HG02943 (cell line): ENCODE measurements at regions not wholly inside any gene's neighbourhood (a gene's known extent, or its start where the extent isn't known, plus 50 kb on each side); places are given as distances from the start of the nearest gene placed in this dataset.
"Not testable (repeated sequence)": the region's sequence is repeated elsewhere in the genome, so short reads cannot be mapped to it uniquely, and the experiment has no call there.

ENCODE experiments used
- ATAC-seq: cut with Tn5 transposase; IDR thresholded peaks from one replicate; pipeline ENCODE4 v1.9.1; 2021; ENCODE audit warnings: mild to moderate bottlenecking, low read depth, moderate library complexity; ENCODE audit not compliant: unreplicated experiment

GRCh38 chr5:143594902-143595818 is 191.7 kb upstream of the NR3C1 start:
- ATAC-seq = no peak

GRCh38 chr5:143593723-143594122 is 190.2 kb upstream of the NR3C1 start:
- ATAC-seq = no peak

- peak; percentile 63 for ATAC-seq
These were observed 189.2 kb upstream of the NR3C1 start for GRCh38 chr5:143592648-143593047.

- no peak for ATAC-seq
These were observed 185.6 kb upstream of the NR3C1 start for GRCh38 chr5:143588933-143589662.

- not testable (repeated sequence) for ATAC-seq
These were observed 184.6 kb upstream of the NR3C1 start for GRCh38 chr5:143588121-143588520.

- ATAC-seq = no peak
These were observed 183.4 kb upstream of the NR3C1 start for GRCh38 chr5:143586781-143587362.

- no peak for ATAC-seq
These were observed 182.5 kb upstream of the NR3C1 start for GRCh38 chr5:143585970-143586369.

- ATAC-seq = no peak
These were observed 179.9 kb upstream of the NR3C1 start for GRCh38 chr5:143583409-143583808.

- no peak for ATAC-seq
These were observed 179.4 kb upstream of the NR3C1 start for GRCh38 chr5:143582869-143583268.

- ATAC-seq = no peak
These were observed 178.7 kb upstream of the NR3C1 start for GRCh38 chr5:143582176-143582575.

- ATAC-seq = no peak
These were observed 178.2 kb upstream of the NR3C1 start for GRCh38 chr5:143581649-143582048.

GRCh38 chr5:143581147-143581546 is 177.7 kb upstream of the NR3C1 start:
- no peak for ATAC-seq

GRCh38 chr5:143576711-143577484 is 173.4 kb upstream of the NR3C1 start:
- no peak for ATAC-seq

GRCh38 chr5:143575286-143575685 is 171.8 kb upstream of the NR3C1 start:
- no peak for ATAC-seq

GRCh38 chr5:143574236-143574635 is 170.8 kb upstream of the NR3C1 start:
- ATAC-seq = no peak

- ATAC-seq = no peak
These were observed 170.2 kb upstream of the NR3C1 start for GRCh38 chr5:143573568-143574170.

GRCh38 chr5:143572671-143573070 is 169.2 kb upstream of the NR3C1 start:
- no peak for ATAC-seq

GRCh38 chr5:143571642-143572624 is 168.4 kb upstream of the NR3C1 start:
- ATAC-seq = no peak

- no peak for ATAC-seq
These were observed 167.5 kb upstream of the NR3C1 start for GRCh38 chr5:143570989-143571388.
